Stimulated activated CD4-positive, alpha-beta T cell treated with anti-CD3 and anti-CD28 coated beads, Interleukin-12 subunit alpha, Interleukin-12 subunit beta, amount 100 ng/mL, for 48 hours (primary cell): ENCODE measurements at regions not wholly inside any gene's neighbourhood (a gene's known extent, or its start where the extent isn't known, plus 50 kb on each side); places are given as distances from the start of the nearest gene placed in this dataset.

Experiments used
- DNase-seq, 3 donors: peaks; one replicate each; pipeline ENCODE4 v3.0.0-alpha.2; 2020; ENCODE audit warnings: low read depth in 2 of 3, low spot score in 1 of 3

DNA sequence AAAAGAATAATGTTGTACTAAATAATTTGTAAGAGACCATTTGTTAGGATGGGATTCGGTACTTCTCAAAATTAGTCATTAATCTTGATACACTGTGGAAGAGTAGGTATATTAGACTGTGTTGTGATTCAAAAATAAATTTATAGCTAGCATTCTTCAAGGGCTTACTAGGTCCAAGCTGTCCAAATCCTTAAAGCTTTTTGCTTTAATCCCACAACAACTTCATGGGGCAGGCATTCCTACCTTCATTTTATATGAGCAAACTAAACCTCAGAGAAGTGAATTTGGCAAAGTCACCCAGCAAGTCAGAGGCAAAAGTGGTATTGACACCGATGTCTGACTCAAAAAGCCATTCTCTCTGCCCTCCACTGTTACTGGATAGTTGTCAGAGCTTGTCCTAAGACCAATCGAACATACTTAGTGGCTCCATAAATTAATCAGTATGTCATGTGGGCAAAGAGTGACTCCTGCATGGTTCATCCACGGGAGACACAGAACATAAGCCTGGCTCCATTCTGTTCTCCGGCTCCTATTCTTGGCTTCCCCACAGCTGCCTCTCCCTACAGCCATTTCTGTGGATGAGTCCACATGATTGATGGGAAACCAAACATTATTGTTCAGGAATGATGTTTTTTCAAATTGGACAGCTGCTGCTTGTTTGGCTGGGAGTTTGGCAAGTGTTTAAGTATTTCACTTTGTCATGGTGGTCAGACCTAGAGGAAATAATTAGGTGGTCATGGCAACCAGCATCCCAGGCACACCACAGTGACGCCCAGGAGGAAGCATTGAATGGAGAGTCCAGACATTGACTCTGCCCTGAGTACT is 133.4 kb upstream of the FGGY start:
- DNase-seq, result no peak

DNA sequence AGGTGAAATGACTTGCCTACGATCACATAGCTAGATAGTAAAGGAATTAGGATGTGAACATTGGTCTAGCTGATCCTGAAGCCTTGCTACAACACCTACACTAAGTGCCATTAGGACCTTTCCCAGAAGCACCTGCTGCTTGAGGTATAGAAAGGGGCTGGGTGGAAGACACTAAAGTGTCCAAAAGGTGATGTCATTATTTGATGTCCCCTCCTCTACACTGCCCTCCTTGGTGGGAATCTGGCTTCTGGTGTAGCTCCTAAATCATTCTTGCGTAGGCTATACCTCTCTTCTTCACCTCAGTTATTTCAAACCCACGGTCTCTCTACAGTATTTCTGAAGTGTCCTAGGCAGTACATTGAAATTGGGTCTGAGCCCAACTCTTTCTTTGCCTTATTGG is 132.5 kb upstream of the FGGY start:
- no peak for DNase-seq

DNA sequence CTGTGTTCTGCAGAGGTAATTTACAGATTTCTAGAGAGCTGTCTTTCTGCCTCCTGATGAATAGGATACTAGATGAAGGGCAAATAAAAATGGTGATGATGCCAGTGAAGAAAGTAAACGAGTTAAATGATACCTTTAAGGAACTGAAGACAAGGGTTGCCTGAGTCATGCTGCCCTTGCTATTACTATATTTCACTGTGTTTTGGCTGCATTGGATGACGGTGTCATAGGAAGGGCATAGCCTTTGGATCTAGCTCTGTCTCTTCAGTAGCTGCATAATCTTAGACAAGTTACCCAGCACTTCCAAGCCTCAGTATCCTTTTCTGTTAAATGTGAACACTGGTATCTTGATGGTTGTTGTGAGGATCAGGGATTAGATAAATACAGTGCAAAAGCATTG is 131.5 kb upstream of the FGGY start:
- DNase-seq, result no peak

DNA sequence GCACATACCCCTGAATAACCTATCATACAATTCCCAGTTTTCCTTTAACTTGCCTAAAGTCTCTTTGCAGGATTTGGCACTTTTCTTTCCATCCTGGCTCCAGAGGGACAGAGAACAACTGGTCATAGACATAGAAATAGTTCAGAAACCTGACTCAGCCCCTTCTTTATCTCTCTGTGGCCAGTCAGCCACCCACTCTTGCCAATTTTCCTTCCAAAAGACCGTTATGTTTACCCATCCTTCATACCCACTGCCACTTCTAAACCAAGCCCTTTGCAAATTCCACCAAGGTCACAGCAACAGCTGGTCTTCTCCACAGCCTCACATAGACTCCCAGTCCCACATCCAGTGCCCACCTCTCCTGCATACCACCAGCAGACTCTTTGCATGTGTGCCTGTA is 127.2 kb upstream of the FGGY start:
- no peak for DNase-seq

DNA sequence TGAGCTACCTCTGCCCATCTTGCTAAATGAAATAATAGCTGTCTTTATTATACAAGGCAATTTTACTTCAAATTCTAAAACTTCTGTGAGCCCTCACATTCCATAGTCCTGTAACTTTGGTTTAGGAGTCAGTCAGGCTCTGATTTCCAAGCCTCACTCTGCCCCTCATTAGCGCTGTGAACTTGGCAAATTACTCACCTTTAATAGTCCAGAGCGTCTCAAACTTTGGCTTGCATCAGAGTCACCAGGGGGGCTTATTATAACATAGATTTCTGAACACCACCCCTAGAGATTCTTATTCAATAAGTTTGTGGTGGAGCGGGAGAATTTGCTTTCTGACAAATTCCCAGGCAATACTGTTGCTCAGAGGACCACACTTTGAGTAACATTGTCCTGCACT is 126.2 kb upstream of the FGGY start:
- no peak for DNase-seq

DNA sequence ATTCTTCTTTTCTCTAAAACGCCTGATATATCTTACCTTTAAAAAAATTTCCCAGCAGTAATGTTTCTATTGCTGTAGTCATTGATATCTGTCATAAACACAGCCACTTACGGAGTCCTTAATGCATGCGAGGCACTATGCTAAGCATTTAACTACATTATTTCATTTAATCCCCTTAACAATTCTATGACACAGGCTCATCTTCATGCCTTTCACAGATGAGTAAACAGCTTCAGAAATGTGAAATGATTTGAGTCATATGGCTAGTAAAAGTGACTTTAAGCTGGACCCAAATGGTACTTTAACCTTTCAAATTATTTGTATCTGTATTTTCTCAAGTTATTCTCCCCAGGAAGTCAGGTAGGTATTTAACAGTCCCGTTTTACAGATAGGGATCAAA is 125.1 kb upstream of the FGGY start:
- no peak for DNase-seq

DNA sequence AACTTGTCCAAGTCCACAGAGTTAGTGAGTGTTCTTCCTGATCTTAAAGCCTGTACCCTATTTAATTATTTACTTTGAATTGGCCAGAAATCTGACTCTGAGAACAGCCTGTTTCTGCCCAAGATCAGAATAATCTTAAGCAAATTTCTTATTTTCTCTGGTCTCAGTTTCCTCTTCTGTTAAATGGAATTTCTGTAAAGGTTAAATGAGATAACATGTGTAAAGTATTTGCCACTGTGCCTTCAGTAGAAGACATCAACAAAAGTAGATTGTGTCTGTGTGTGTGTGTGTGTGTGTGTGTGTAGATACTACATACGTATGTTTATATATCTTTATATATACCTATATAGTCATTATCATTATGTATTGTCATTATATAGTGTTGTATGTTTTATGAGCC is 124.2 kb upstream of the FGGY start:
- DNase-seq, result no peak

DNA sequence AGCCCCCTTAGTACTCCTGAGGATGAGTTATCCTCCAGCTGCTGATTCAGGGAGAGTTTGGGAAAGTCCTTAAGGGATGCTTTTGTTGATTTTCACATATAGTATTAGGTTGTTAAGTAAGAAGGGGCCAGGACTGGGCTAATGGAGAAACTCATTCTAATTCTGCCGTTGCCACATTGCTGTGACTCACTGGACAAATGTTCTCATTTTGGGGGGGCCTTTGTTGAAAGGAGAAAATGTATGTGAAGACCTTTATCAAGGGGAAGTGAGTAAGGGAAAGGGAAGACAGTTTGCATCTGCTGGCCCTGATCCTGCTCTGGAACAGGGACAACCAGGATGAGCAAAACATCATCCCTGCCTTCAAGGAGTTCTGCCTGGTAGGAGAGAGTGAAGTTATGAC is 123.2 kb upstream of the FGGY start:
- DNase-seq, result no peak

DNA sequence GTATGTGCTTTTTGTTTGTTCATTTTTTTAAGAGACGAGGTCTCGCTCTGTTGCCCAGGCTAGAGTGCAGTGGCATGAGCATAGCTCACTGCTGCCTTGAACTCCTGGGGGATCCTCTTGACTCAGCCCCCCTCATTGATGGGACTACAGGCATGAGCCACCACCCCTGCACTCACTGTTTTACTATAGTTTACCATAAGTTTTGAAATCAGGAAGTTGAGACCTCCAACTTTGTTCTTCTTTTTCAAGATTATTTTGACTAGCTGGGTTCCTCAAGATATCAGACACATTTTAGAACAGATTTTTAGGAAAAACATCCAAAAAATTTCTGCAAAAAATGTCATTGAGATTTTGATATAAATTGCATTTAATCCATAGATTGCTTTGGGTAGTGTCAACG is 120.4 kb upstream of the FGGY start:
- DNase-seq, result no peak

DNA sequence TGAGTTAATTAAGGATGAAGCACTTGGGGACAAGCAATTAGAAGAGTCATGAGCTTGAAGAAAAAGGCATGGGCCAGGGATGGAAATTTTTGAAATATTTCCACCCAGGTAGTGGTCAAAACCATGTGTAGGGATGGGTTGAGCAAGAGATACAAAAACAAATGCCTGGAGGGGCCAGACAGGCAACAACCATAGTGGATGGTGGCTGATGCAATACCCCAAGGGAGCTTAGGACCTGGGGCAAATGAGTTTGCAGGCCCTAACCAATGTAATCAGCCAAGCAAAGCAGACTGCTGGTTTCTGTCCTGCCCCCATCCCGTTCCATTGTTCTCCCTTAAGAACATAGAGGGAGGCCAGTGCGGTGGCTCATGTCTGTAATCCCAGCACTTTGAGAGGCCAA is 119.1 kb upstream of the FGGY start:
- DNase-seq, result no peak

DNA sequence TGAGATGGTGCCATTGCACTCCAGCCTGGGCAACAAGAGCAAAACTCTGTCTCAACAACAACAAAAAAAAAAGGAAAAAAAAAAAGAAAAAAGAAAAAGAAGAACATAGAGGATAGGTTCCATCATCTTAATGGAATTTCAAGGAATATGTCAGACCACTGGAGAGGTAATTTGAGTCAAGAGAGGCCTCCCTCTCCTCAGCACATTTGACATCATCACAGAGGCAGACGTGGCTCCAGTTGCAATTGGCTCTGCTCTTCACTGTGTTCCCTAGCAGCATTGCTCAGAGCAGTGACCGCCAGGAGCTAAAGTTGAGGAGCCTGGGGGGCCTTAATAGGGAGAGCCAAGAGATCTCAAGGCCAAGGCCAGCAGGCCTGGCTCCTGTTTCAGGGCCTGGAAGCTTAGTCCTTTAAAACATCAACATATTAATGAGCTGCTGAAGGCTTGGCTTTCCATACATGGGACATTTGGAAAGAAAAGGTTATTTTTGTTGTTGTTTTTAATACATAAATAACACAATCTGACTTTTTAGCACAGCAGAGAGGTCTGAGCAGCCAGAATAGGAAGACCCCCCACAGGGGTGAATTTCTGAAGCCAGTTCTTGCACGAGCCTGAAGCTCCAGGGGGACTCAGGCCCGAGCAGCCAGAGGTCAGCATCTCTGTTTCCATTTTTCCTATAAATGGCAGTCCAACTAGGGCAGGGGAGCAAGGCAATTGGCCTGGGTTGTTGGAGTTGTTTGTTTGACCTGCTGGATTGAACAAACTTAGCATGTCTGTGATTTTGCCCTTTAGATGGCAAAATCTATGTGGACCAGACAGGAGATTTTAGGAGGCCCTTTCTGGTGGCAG is 118.3 kb upstream of the FGGY start:
- no peak for DNase-seq

DNA sequence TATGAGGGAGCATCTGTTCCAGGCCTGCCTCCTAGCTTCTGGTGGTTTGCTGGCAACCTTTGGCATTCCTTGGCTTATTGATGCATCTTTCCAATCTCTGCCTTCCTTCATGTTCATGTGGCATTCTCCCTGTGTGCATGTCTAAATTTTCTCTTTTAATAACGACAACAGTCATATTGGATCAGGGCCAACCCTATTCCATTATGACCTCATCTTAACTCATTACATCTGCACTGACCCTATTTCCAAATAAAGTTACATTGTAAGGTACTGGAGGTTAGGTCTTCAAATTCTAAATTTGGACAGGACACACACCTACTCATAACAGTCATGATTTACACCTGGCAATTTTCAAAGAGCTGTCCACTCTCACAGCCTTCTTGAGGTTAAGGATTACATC is 117.2 kb upstream of the FGGY start:
- no peak for DNase-seq

DNA sequence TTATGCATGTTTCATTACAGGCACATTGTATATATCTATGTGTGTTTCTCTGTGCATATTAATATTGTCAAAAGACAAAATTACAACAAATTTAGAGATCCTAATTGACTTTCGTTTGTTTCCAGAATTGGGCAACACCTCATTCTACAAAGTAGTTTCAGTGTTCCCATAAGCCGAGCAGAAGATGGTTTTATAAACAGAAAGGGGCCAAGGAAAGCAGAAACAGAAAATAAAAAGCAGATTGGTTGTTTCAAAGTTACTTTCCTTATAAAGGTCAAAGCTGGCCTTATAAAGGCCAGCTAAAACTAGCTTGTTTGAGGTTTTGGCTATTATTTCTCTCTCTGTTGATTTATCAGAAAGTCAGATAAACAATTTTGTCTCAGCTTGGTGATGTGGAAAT is 116.2 kb upstream of the FGGY start:
- no peak for DNase-seq

DNA sequence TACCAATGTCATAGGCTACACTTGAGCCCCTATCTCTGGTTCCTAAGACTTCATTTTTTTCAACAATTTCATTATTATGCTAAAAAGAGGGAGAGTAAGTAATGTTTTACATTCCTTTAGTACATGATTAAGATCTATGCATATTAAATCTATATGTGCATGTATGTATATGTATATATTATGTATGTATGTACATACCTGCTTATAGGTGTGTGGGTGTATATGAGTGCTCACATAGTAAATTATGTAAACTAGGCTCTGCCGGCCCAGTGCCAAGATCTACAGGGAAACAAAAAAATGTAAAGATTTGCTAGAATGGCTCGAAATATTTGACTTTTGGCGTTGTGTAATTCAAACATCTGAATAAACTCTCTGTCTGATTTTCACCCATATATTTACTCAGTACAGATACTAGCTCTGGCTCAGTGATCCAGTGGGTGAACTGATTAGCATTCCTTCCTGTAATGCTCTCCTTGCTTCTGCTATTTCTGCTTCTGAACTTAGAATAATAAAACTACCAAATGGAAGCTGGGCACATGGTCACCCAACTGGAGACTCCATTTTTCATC is 113.1 kb upstream of the FGGY start:
- DNase-seq, result no peak

DNA sequence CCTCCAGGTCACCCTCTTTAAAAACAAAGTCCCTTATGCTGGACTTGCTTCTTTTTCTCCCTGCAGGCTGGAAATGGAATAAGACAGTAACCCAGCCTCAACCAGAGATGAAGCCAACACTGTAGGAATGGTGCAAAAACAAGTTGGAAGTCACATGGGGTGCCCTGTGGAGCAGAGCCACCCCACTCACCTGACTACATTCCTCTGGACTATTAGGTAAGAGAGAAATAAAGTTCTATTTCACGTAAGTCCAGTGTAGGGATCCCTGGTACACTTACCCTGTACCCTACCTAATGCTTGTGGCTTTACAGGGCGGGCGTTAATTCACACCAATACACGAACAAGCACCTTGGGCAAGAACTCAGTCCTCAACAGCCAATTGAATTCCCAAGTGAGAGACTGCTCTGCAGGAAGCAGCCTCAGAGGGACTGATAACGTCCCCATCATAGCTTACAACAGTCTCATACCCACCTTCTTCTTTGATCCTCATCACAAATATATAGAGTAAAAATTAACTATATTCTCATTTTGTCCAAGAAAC is 112.5 kb upstream of the FGGY start:
- no peak for DNase-seq

DNA sequence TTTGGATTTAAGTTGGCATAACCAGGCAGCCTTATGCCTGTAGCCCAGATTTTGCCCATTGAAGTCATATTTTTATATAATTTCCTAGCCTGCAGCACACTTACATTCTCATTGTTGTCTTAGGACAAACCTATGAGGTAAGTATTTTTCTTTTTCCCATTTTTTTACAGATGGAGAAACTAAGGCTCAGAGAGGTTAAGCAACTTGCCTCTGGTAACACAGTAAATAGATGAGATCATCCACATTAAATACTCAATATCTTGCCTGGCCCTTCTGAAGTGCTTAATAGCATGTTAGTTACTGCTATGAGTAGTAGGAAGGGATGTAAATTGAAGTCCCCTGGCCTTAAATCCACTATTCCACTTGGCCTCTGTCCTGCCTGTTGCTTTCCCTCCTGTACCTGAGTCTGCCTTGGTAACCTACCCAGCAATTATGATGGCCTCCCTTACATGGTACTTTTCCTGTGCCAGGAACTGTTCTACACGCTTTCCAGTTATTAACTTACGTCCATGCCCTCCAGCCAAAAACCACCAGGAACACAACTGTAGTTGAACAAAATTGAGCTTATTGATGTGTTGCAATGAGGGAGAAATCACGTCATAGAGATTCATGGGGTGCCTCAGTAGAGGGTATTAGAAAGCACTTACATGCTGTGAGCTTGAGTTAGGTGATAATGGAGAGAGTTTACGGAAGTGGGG is 111.6 kb upstream of the FGGY start:
- DNase-seq, result no peak

DNA sequence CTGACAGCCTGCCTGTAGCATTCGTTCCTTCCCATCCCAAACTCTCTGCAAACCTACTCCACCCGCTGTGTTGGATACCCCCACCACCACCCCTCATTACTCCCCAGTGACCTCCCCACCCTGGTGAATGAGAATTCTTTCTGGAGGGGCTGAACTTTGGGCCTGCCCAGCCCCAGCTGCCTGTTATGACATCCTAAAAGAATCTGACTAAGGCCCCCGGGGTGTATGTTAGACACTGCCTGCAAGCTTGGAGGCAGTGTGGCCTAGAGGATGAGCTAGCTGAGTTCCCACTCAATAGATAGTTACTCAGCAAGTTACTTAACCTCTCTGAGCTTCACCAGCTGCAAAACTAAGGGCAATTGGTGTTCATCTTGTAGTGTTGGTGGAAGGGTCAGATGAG is 110.2 kb upstream of the FGGY start:
- DNase-seq, result no peak

DNA sequence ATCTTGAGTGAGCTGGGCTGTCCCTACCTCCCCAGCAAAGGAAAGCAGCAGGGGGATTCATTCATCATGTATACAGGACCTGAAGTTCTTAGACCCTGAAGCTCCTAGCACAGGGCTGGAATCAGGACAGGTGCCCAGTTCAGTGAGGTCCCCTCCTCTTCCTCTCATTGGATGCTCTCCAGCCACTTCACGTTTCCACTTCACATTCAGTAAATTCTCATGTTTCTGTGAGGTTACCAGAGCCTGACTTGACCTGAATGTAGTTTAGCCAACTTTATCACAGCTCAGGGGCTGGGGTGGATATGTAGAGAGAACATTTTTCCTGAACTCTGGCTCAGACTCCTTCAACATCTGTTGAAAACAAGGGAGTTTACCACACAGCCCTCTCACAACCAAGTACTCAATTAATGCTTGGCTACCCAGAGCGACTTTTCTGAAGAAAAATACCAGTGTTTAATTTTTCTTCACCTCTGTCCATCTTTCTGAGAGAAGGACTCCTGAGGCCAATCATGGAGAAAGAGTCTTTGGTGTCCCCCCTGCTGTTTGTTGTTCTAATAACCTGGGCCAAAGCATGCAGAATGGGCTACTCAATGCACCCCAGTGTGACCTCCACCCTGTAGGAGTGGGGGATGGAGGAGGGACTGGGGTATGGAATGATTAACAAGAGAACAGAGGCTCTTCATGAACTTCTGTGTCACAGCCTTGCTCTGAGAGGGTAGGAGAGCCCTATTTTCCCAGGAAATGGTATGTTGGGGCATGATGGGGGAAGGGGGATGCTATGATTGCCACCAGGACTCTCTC is 108.3 kb upstream of the FGGY start:
- no peak for DNase-seq

DNA sequence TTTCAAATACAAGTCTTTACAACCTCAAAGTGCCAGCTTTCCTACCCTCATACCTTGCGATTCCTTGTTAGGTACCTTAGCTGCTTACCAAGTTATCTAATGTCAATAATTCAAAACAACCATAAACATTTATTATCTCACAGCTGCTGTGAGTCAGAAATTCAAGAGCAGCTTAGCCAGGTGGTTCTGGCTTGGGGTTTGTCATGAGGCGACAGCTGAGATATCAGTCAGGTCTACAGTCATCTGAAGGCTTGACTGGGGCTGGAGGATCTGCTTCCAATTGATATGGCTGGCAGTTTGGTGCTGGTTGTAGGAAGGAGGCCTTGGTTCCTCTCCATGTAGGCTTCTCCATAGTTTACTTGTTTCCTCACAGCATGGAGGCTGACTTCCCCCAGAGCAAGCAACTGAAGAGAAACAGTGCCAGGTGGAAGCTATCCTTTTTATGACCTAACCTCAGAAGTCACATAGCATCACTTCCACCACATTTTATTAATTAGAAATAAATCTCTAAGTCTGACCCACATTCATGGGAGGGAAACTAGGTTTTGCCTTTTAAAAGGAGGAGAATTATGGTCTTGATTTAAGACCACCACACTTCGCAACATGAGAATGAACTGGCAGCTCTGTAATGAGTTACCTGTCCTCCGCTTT is 103.3 kb upstream of the FGGY start:
- DNase-seq, result no peak

DNA sequence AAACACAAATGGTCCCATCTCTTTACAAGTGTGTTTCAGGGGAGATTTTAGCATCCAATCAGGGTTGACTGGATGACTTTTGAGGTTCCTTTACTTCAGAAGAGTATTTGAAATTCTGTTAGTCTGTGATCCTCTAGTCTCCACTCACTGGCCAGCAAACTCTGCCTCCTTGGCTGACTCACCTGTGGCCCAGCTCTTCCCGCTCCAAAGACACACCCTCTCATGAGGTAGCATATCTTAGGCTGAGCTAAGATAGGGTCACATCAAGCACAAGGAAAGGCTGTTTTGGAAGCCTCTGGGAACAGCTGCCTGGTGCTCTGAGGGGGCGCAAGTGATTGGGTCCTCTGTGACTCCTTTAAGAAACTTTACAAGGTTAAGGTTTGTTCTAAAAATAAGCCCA is 102.3 kb upstream of the FGGY start:
- DNase-seq, result no peak
